GM23248 (cell line): ENCODE measurements at regions not wholly inside any gene's neighbourhood (a gene's known extent, or its start where the extent isn't known, plus 50 kb on each side); places are given as distances from the start of the nearest gene placed in this dataset.

Experiments used
- EZH2 ChIP-seq: fragments of 200-600 bp; sonication (generic); IDR thresholded peaks from 2 replicates; pipeline ENCODE4 v1.6.1; 2018; ENCODE audit warnings: antibody characterized with exemption, mild to moderate bottlenecking; ENCODE audit not compliant: insufficient read depth, poor library complexity, severe bottlenecking
- EZH2phosphoT487 ChIP-seq: fragments of 200-600 bp; sonication (generic); IDR thresholded peaks from 2 replicates; pipeline ENCODE4 v1.6.1; 2018; ENCODE audit warnings: antibody characterized with exemption, moderate library complexity, mild to moderate bottlenecking, low read depth; ENCODE audit not compliant: insufficient read depth

DNA sequence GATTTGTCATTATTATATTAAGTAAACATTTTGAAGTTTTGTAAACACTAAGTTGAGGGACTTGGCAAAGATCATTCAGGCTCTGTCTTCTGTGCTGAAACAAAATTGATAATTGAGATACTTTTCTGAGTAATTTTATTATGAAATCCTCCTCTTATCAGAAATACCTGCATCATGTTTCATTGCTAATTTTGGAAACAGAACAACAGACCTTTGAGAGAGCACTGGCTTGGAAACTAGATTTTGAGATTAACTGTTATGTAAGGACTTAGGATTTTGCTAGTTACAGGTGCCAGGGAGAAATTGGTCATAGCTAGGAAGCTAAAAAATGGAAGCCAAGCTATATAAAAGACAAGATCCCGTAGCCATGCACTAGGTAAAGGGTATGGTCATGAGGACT is 201.7 kb upstream of the DCN start:
- no peak for TF ChIP-seq EZH2
- no peak for TF ChIP-seq EZH2phosphoT487
